ENCODE measurements at regions not wholly inside any gene's neighbourhood (a gene's known extent, or its start where the extent isn't known, plus 50 kb on each side); places are given as distances from the start of the nearest gene placed in this dataset.

DNA sequence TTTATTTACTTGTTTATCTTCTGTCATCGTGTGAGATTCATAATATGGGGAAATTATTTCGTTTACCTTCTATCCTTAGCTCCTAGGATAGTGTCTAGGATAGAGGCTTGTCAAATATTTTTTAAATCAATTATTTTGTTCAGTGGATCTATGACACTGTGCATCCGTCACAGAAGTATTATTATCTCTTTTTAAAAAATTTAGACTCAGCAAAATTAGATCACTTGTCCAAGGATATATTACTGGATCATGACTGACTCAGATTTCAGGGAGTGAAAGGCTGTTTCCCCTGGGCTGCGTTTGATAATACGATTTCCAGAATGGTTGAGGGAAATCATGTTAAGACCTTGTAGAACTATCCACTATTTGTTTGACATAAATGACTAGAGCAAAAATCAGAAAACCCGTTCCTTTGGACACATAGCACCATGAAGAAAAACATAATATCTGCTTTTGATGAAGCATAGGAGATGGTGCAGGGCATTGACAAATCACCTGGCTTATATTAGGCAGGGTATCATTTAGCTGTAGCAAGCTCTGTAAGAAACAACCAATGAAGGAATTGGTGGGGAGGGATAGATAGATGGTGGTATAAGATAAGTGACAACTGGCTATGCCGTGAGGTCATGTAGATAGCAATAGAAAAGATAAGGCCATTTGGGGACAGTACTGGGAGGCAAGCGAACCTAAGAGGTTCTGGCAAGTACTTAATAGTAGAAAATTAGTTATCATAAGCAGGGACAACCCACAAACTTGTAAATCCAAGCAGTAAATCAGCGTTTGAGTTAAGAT, 465.2 kb upstream of the MAN1A1 start:
- H3K4me1 Mint-ChIP-seq (ENCODE audit: low read depth), result no peaks in the 10 kb centered on the region
- DNase-seq, result no peak
- H3K4me3 Mint-ChIP-seq, result no peak overlapping the region
- H3K27me3 Mint-ChIP-seq (ENCODE audit: insufficient read depth), result no peaks in the 10 kb centered on the region
- H3K9me3 Mint-ChIP-seq, result peaks cover 10% of the 10 kb centered on the region
- H3K27ac Mint-ChIP-seq, result no peak overlapping the region
- TF ChIP-seq, protein P1, sequence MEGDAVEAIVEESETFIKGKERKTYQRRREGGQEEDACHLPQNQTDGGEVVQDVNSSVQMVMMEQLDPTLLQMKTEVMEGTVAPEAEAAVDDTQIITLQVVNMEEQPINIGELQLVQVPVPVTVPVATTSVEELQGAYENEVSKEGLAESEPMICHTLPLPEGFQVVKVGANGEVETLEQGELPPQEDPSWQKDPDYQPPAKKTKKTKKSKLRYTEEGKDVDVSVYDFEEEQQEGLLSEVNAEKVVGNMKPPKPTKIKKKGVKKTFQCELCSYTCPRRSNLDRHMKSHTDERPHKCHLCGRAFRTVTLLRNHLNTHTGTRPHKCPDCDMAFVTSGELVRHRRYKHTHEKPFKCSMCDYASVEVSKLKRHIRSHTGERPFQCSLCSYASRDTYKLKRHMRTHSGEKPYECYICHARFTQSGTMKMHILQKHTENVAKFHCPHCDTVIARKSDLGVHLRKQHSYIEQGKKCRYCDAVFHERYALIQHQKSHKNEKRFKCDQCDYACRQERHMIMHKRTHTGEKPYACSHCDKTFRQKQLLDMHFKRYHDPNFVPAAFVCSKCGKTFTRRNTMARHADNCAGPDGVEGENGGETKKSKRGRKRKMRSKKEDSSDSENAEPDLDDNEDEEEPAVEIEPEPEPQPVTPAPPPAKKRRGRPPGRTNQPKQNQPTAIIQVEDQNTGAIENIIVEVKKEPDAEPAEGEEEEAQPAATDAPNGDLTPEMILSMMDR (IDR thresholded peaks at IDR 0.05), result no peak
- no peaks in the 10 kb centered on the region for H3K36me3 Mint-ChIP-seq (ENCODE audit: low read depth)

DNA sequence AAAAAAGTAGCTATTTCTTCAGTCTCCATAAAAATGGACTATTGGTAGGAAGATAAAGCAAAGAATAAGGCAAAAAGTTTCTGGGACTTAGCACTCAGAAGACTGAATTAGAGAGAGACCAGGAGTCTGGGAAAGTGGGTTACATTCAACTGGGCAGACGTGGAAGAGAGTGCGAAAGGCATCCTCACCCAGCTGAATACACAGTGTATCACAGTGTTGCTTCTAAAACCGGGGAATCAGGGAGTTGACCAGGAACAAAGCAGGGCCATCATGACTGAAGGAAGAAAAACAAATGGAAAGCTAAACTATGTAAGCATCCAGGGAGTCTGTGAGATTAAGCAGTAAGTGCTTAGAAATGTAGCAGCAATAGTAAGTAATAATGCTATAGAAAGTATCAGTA, 452.9 kb upstream of the MAN1A1 start:
- peaks cover 16% of the 10 kb centered on the region for H3K9me3 Mint-ChIP-seq
- TF ChIP-seq, protein P1 (IDR thresholded peaks at IDR 0.05), result no peak
- H3K27me3 Mint-ChIP-seq (ENCODE audit: insufficient read depth), result no peaks in the 10 kb centered on the region
- 0 out of 2 replicates have a peak, but pooled peaks cover 5% of the 10 kb centered on the region for H3K36me3 Mint-ChIP-seq (ENCODE audit: low read depth)
- no peak for DNase-seq
- no peak overlapping the region for H3K4me3 Mint-ChIP-seq
- no peaks in the 10 kb centered on the region for H3K4me1 Mint-ChIP-seq (ENCODE audit: low read depth)
- no peak overlapping the region for H3K27ac Mint-ChIP-seq

DNA sequence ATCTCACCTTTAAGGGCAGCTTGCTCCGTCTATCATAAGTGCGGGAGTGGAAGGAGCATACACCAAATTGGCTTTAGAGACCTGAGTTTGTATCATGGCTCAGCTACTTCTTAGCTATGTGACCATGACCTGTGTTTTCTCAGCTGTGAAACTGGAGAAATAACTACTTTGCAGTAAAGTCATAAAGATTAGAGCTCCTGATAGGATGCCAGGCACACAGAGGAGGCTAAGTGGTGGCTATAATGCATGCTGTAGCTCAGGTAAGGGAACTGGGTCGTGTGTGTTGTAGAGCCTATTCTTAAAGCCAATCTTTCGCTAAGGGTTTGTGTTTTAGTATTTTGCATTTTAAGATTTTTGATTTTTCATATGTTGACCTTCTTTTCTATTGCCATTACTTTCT, 451.5 kb upstream of the MAN1A1 start:
- Mint-ChIP-seq H3K27ac (no peak overlapping the region), H3K4me1 (ENCODE audit: low read depth) (no peaks in the 10 kb centered on the region), H3K4me3 (no peak overlapping the region), H3K36me3 (ENCODE audit: low read depth) (0 out of 2 replicates have a peak, but pooled peaks cover 5% of the 10 kb centered on the region), H3K27me3 (ENCODE audit: insufficient read depth) (no peaks in the 10 kb centered on the region), H3K9me3 (peaks cover 18% of the 10 kb centered on the region)
- DNase-seq, result no peak
- TF ChIP-seq, protein P1 (IDR thresholded peaks at IDR 0.05), result no peak

DNA sequence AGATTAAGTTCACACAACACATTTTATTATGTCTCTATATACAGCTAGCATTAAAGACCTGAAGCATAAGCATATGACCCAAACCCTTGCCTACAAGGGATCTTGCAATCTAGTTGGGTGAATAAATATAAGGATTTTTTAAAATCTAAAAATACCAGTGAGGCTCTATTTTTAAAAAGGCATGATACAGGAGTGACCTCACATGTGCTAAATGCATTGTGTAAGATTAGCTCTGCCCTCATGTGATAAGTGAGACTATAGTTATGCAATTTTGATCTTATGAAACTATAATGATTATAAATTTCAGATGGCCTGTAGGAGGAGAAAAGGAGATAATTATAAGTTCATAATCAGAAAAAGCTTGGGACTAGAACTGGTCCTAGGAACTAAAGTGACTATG, 451.0 kb upstream of the MAN1A1 start:
- Mint-ChIP-seq H3K36me3 (ENCODE audit: low read depth) (0 out of 2 replicates have a peak, but pooled peaks cover 3% of the 10 kb centered on the region), H3K9me3 (peaks cover 18% of the 10 kb centered on the region), H3K27ac (no peak overlapping the region), H3K4me3 (no peak overlapping the region), H3K27me3 (ENCODE audit: insufficient read depth) (no peaks in the 10 kb centered on the region), H3K4me1 (ENCODE audit: low read depth) (no peaks in the 10 kb centered on the region)
- no peak for DNase-seq
- TF ChIP-seq, protein P1 (IDR thresholded peaks at IDR 0.05), result no peak

DNA sequence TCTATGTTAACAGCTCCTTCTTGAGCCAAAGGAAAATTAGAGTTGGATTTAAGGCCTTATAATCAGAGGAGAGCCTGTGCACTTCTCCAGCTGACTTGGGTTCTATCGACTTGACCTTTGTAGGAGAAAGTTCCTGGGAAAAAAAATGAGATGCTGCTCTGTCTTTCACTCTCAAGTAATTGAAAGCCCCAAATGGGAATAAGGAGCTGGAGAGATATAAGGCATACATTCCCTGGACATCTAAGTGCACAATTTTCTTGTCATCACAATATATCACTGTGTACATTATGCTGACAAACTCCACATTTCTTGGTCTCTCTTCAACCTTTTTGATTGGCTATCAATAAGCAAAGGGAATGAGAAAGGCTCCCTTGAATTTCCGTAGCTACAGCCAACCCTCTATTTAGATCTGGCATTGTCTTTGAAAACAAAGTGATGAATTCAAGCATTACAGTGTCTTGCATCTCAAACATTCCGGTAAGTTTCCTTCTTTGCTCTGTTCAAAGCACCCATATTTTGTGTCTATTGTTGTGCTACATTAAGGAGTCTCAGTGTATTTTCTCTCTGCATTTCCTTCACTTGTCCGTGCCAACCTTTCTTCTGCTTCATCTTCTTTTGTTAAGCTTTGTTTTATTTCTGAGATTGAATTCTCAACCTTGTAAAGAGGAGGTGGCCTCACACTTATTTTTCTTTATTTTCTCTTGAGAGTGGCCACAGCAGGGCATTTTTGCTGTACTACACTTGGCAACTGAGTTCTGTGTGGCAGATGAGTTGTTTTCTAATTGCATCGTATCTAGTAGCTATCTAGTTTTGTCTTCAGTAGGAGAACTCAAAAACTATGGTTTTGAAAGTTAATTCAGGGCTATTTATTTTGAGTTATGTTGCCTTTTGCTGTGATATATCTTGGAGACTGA, 450.3 kb upstream of the MAN1A1 start:
- H3K4me1 Mint-ChIP-seq (ENCODE audit: low read depth), result no peaks in the 10 kb centered on the region
- peaks cover 16% of the 10 kb centered on the region for H3K9me3 Mint-ChIP-seq
- no peaks in the 10 kb centered on the region for H3K36me3 Mint-ChIP-seq (ENCODE audit: low read depth)
- no peaks in the 10 kb centered on the region for H3K27me3 Mint-ChIP-seq (ENCODE audit: insufficient read depth)
- DNase-seq, result no peak
- no peak overlapping the region for H3K4me3 Mint-ChIP-seq
- H3K27ac Mint-ChIP-seq, result no peak overlapping the region
- TF ChIP-seq, protein P1 (IDR thresholded peaks at IDR 0.05), result no peak

Measured in HFFc6 (cell line).